ENCODE measurements at regions not wholly inside any gene's neighbourhood (a gene's known extent, or its start where the extent isn't known, plus 50 kb on each side); places are given as distances from the start of the nearest gene placed in this dataset.

DNA sequence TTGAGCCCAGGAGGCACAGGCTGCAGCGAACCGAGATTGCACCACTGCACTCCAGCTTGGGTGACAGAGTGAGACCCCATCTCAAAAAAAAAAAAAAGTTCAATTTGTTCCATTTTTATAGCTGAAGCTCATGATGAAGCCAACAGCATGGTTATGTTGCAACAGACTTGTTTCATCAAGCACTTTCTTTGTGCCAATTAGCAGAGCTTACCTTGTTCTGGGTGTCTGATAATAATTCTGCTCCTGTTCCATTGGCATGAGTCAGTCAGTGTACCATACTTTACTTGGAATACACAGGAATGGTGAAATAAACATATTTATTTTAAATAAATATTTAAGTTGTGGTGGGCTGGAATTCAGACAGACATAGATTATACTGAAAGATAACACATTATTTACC lies 100.8 kb upstream of the DAAM1 start:
- Mint-ChIP-seq H3K9me3 (no peaks in the 10 kb centered on the region), H3K4me1 (ENCODE audit: low read depth) (peaks cover 30% of the 10 kb centered on the region), H3K4me3 (no peak overlapping the region), H3K36me3 (ENCODE audit: low read depth) (no peaks in the 10 kb centered on the region), H3K27me3 (ENCODE audit: insufficient read depth) (peaks cover 3% of the 10 kb centered on the region), H3K27ac (no peak overlapping the region)
- TF ChIP-seq, protein P1, sequence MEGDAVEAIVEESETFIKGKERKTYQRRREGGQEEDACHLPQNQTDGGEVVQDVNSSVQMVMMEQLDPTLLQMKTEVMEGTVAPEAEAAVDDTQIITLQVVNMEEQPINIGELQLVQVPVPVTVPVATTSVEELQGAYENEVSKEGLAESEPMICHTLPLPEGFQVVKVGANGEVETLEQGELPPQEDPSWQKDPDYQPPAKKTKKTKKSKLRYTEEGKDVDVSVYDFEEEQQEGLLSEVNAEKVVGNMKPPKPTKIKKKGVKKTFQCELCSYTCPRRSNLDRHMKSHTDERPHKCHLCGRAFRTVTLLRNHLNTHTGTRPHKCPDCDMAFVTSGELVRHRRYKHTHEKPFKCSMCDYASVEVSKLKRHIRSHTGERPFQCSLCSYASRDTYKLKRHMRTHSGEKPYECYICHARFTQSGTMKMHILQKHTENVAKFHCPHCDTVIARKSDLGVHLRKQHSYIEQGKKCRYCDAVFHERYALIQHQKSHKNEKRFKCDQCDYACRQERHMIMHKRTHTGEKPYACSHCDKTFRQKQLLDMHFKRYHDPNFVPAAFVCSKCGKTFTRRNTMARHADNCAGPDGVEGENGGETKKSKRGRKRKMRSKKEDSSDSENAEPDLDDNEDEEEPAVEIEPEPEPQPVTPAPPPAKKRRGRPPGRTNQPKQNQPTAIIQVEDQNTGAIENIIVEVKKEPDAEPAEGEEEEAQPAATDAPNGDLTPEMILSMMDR (IDR thresholded peaks at IDR 0.05): no peak
- DNase-seq: no peak

DNA sequence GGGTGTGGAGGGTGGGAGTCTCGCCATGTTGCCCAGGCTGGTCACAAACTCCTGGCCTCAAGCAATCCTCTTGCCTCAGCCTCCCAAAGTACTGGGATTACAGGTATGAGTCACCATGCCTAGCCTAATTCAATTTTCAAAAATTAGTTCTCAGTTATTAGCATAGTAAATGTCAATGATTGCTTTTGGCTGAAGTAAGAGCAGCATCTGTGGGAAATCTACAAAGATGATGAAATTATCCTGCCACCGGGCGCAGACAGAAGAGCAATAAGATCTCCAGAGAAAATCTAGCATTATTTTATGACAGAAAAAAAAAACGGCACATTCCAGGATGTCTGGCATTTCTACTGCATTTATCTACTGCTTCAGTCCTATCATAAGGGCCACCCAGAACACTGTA lies 97.9 kb upstream of the DAAM1 start:
- Mint-ChIP-seq H3K4me3 (no peak overlapping the region), H3K27me3 (ENCODE audit: insufficient read depth) (peaks cover 13% of the 10 kb centered on the region), H3K9me3 (no peaks in the 10 kb centered on the region), H3K27ac (no peak overlapping the region), H3K36me3 (ENCODE audit: low read depth) (no peaks in the 10 kb centered on the region), H3K4me1 (ENCODE audit: low read depth) (peaks cover 21% of the 10 kb centered on the region)
- TF ChIP-seq, protein P1 (IDR thresholded peaks at IDR 0.05): no peak
- no peak for DNase-seq

DNA sequence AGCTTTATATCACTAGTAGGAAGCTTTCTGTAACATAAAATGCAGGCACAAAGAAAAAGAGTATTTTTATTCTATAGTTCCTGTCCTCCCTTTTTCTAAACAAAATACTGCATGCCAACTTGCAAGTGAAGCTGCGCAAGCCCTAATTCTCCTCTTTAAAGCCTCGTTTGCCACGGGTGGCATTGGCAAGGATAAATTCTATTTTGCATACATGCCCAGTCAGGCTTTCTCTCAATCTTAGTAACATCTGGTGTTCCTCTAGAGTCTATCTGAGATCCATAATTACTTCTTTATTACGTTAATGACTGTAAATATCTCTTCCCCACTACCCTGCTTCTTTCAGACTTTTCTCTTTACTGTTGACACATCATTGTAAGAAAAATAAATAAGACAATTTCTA lies 97.1 kb upstream of the DAAM1 start:
- Mint-ChIP-seq H3K27me3 (ENCODE audit: insufficient read depth) (peaks cover 13% of the 10 kb centered on the region), H3K27ac (no peak overlapping the region), H3K36me3 (ENCODE audit: low read depth) (no peaks in the 10 kb centered on the region), H3K4me1 (ENCODE audit: low read depth) (peaks cover 13% of the 10 kb centered on the region), H3K4me3 (no peak overlapping the region), H3K9me3 (no peaks in the 10 kb centered on the region)
- no peak for DNase-seq
- TF ChIP-seq, protein P1 (IDR thresholded peaks at IDR 0.05): no peak

DNA sequence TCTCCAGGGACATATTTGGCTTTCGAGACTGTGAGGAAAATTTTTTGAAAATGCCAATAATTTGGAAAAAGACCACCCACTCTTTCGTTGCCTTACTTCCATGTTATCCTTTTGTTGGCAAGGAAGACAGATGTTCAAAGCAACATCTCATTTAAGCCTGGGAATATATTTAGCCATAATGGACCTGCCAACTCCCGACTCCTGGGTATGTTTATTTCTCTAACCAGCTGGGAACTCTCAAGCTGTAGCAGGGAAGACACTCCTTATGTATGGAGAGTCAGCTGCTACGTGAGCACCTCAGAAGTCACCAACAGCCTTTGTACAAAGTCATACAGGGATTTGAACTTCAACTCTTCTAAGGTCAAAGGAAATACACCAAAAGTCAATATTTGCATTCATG lies 96.5 kb upstream of the DAAM1 start:
- no peak overlapping the region for H3K27ac Mint-ChIP-seq

DNA sequence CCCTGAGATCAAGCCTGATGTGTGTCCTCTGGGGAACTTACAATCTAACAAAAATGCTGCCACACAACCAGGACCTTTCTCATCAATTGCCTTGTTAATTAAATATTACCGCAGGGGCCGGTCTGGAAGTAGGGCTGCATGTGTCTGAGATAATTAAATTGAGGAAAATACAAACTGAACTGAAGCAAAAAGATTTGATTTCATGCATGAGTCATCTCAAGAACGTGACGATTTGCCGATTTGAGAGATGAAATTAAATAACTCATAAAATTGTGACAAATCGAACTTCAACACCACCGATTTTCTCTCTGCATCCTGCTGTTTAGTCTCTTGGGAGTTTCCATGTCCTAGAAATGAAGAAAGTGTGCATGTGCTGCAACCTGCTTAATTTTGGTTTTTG lies 94.6 kb upstream of the DAAM1 start:
- no peaks in the 10 kb centered on the region for H3K36me3 Mint-ChIP-seq (ENCODE audit: low read depth)
- H3K27ac Mint-ChIP-seq: no peak overlapping the region
- TF ChIP-seq, protein P1 (IDR thresholded peaks at IDR 0.05): no peak
- peaks cover 11% of the 10 kb centered on the region for H3K27me3 Mint-ChIP-seq (ENCODE audit: insufficient read depth)
- no peaks in the 10 kb centered on the region for H3K9me3 Mint-ChIP-seq
- DNase-seq: no peak
- H3K4me3 Mint-ChIP-seq: no peak overlapping the region
- peaks cover 5% of the 10 kb centered on the region; the same call in 1 of the 2 replicates for H3K4me1 Mint-ChIP-seq (ENCODE audit: low read depth)

More for the DNA sequence above, 96.5 kb upstream of the DAAM1 start:
- Mint-ChIP-seq H3K9me3 (no peaks in the 10 kb centered on the region), H3K36me3 (ENCODE audit: low read depth) (no peaks in the 10 kb centered on the region), H3K4me3 (no peak overlapping the region), H3K27me3 (ENCODE audit: insufficient read depth) (peaks cover 13% of the 10 kb centered on the region), H3K4me1 (ENCODE audit: low read depth) (peaks cover 7% of the 10 kb centered on the region; the same call in 1 of the 2 replicates)
- TF ChIP-seq, protein P1 (IDR thresholded peaks at IDR 0.05): no peak
- DNase-seq: no peak

DNA sequence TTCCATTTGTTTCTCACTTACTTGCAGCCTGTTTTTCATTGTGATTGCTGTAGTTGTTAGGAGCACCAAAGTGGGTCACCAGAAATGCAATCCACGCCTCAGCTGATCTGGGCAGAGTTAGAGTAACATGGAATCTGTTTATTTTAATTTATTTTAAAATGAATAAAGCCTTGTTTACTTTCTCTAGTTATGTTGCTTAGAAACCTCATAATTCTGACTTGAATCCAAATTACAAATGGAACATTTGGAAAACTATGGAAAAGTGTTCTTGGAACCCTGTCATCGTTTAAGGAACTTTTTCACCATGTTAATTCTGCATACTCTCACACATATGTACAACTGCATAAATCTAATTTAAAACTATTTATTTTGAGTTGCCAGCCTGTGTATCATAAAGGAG lies 92.2 kb upstream of the DAAM1 start:
- Mint-ChIP-seq H3K36me3 (ENCODE audit: low read depth) (no peaks in the 10 kb centered on the region), H3K27ac (no peak overlapping the region), H3K4me3 (no peak overlapping the region), H3K9me3 (no peaks in the 10 kb centered on the region), H3K4me1 (ENCODE audit: low read depth) (peaks cover 5% of the 10 kb centered on the region), H3K27me3 (ENCODE audit: insufficient read depth) (peaks cover 11% of the 10 kb centered on the region)
- no peak for DNase-seq
- TF ChIP-seq, protein P1 (IDR thresholded peaks at IDR 0.05): no peak
